Nephron (organoid): ENCODE measurements at regions not wholly inside any gene's neighbourhood (a gene's known extent, or its start where the extent isn't known, plus 50 kb on each side); places are given as distances from the start of the nearest gene placed in this dataset.

Source experiments
- H3K27ac Mint-ChIP-seq, 3 experiments: 2 replicates each; pipeline ENCODE4 v1.8.0; 2020; ENCODE audit warnings: mixed read lengths in 3 of 3, mild to moderate bottlenecking in 2 of 3, moderate library complexity in 1 of 3
- H3K27me3 Mint-ChIP-seq: 2 replicates; pipeline ENCODE4 v1.8.0; 2021; ENCODE audit warnings: low read depth, mild to moderate bottlenecking, moderate library complexity, mixed read lengths
- H3K36me3 Mint-ChIP-seq: 2 replicates; pipeline ENCODE4 v1.8.0; 2020; ENCODE audit warnings: low read depth, mixed read lengths
- H3K4me1 Mint-ChIP-seq: 2 replicates; pipeline ENCODE4 v1.8.0; 2020; ENCODE audit warnings: mixed read lengths
- H3K4me3 Mint-ChIP-seq, 3 experiments: 2 replicates each; pipeline ENCODE4 v1.8.0; 2020; ENCODE audit warnings: mild to moderate bottlenecking in 3 of 3, mixed read lengths in 3 of 3, moderate library complexity in 2 of 3
- H3K9me3 Mint-ChIP-seq: 2 replicates; pipeline ENCODE4 v1.8.0; 2020; ENCODE audit warnings: mixed read lengths
- CTCF ChIP-seq, 3 experiments: fragments of 200-600 bp; sonication (generic); IDR thresholded peaks; one replicate each; pipeline ENCODE4 v1.5.0; 2021; ENCODE audit warnings: antibody characterized with exemption in 3 of 3; ENCODE audit not compliant: unreplicated experiment in 3 of 3

- no peak for TF ChIP-seq CTCF (IDR thresholded peaks at IDR 0.05; ENCODE audit: unreplicated experiment in 3 of 3)
- Mint-ChIP-seq H3K4me3 (no peak overlapping the region), H3K27ac (no peak overlapping the region)
Measured at GRCh38 chr10:8235253-8236027, 181.0 kb downstream of the GATA3 start.

DNA sequence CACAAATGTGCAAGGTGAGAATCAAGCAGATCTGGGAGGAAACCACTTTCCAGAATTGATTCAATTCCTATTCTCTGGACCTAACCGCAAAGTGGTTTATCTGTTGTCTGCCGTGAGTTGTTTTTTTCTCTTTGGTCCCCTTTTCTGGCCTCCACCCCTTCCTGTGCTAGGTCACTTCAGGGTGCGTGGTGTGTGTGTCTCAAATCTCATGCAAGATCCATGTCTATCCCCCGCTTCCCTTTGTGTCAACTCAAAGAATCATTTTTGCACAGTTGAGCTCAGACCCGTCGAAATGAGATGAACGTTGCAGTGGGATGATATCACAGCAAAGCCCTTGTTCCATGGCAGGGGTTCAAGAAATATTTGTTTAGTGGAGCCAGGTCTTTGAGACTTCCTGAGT is 184.5 kb downstream of the GATA3 start:
- Mint-ChIP-seq H3K4me1 (no peaks in the 10 kb centered on the region), H3K4me3 (no peak overlapping the region), H3K27ac (no peak overlapping the region), H3K27me3 (peaks cover 55% of the 10 kb centered on the region), H3K36me3 (no peaks in the 10 kb centered on the region), H3K9me3 (no peaks in the 10 kb centered on the region)
- no peak for TF ChIP-seq CTCF (IDR thresholded peaks at IDR 0.05; ENCODE audit: unreplicated experiment in 3 of 3)

More at GRCh38 chr10:8235253-8236027, 181.0 kb downstream of the GATA3 start:
- Mint-ChIP-seq H3K4me1 (no peaks in the 10 kb centered on the region), H3K36me3 (no peaks in the 10 kb centered on the region), H3K9me3 (no peaks in the 10 kb centered on the region), H3K27me3 (peaks cover 44% of the 10 kb centered on the region)

DNA sequence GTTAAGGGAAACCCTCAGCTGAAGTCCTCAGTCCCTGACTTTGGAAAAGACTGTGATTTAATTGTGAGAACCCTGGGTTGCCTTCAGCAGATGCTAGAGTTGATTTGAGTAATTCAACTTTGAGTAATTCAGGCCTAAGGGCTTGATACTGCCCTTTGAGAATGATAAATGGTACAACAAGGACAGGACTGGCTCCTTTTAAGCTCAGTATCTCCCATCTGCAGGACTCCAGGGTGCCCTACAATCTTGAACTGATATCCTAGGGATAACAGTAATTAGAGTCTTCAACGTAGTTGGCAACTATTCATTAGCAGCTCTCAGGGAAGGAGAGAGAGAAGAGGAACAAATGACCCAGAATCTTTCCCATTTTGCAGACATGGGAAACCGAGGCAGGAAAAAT is 186.4 kb downstream of the GATA3 start:
- Mint-ChIP-seq H3K4me1 (no peaks in the 10 kb centered on the region), H3K9me3 (peaks cover 4% of the 10 kb centered on the region), H3K4me3 (no peak overlapping the region), H3K27ac (no peak overlapping the region), H3K36me3 (no peaks in the 10 kb centered on the region), H3K27me3 (peaks cover 46% of the 10 kb centered on the region)
- no peak for TF ChIP-seq CTCF (IDR thresholded peaks at IDR 0.05; ENCODE audit: unreplicated experiment in 3 of 3)

DNA sequence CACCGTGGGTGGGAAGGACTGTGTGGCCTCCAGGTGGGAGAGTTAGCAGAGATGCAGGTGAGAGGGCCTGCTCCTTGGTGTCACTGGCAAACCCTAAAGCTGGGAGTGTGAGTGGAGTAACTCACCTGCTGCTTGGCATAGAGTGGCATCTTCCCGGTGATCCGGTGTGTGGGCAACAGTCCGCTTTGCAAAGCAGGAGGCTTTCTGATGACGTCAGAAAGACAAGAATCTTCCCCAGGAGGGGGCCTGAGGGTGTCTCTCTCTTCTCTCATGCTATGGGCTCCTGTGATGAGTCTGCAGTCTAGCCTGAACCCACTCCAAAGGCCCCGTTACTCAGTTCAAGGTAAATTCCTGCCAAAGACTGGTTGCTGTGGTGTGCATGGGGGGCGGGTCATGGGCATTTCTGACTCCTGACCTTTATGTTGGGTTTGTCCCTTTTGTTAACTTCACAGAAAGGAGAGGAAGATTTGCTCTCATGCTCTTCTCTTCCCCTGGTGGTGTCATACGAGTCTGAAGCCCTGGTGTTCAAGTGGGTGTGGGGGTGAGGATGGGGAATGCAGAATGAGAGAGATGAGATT is 187.9 kb downstream of the GATA3 start:
- Mint-ChIP-seq H3K27me3 (peaks cover 39% of the 10 kb centered on the region), H3K4me3 (no peak overlapping the region), H3K36me3 (no peaks in the 10 kb centered on the region), H3K9me3 (peaks cover 10% of the 10 kb centered on the region), H3K27ac (no peak overlapping the region), H3K4me1 (no peaks in the 10 kb centered on the region)
- no peak for TF ChIP-seq CTCF (IDR thresholded peaks at IDR 0.05; ENCODE audit: unreplicated experiment in 3 of 3)

DNA sequence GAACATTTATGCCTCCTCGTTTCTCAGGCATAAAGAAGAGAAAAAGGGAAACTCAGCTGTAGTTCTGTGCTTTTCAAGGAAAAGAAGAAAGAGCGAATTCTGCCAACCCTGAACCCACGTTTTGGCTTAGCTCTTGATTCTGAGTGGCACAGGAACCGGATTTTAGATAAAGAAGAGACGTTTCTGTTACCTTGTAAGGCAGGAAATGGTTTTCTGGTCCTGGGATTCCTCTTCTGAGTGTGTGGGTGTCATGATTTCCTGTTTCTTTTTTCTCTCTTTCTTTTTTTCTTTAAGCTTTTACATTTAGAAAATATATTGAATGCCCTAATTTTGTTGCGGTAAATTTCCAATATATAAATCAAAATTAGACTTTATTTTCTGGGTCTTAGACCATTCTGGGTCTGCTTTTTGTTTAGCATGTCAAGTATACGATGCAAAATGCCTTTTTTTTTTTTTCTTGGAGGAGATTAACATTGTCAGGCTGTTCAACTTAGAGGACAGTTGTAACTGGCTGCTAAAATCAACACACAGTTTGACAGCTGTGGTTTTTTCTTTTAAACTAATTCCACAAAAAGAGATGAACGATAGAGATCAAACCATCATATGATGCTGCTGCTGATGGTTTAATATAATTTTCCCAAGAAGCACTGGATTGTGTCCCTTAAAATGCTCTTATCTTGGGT is 190.8 kb downstream of the GATA3 start:
- Mint-ChIP-seq H3K9me3 (peaks cover 12% of the 10 kb centered on the region), H3K36me3 (no peaks in the 10 kb centered on the region), H3K27ac (no peak overlapping the region)

More for the DNA sequence above, 190.8 kb downstream of the GATA3 start:
- Mint-ChIP-seq H3K27me3 (peaks cover 16% of the 10 kb centered on the region), H3K4me1 (no peaks in the 10 kb centered on the region), H3K4me3 (no peak overlapping the region)
- TF ChIP-seq CTCF (IDR thresholded peaks at IDR 0.05; ENCODE audit: unreplicated experiment in 3 of 3) = no peak
